Natural killer cell (primary cell): ENCODE measurements at regions not wholly inside any gene's neighbourhood (a gene's known extent, or its start where the extent isn't known, plus 50 kb on each side); places are given as distances from the start of the nearest gene placed in this dataset.

Source experiments
- ATAC-seq, 3 donors: fragments of 150-1000 bp in 2 of 3; fragments of 200-7000 bp in 1 of 3; cut with Tn5 transposase; 1 replicate in 1 of 3; 2 replicates in 2 of 3; pipeline ENCODE4 v1.10.0; 2021; ENCODE audit warnings: mild to moderate bottlenecking in 2 of 3, moderate library complexity in 2 of 3
- DNase-seq, 2 donors: peaks; one replicate each; pipeline versions ENCODE4 v3.0.0 to v3.0.0-alpha.2; 2013 to 2021; ENCODE audit warnings: mixed read lengths in 1 of 2
- H3K27ac ChIP-seq: one replicate; pipeline ENCODE4 v1.5.1; 2013; ENCODE audit warnings: mild to moderate bottlenecking, low read length
- H3K27me3 ChIP-seq: one replicate; pipeline ENCODE4 v1.6.1; 2013; ENCODE audit warnings: low read length; ENCODE audit not compliant: control insufficient read depth, insufficient read depth
- H3K36me3 ChIP-seq: one replicate; pipeline ENCODE4 v1.6.1; 2013; ENCODE audit warnings: low read length; ENCODE audit not compliant: control insufficient read depth, insufficient read depth
- H3K4me1 ChIP-seq: one replicate; pipeline ENCODE4 v1.6.1; 2013; ENCODE audit warnings: low read length; ENCODE audit not compliant: control insufficient read depth, insufficient read depth
- H3K4me3 ChIP-seq: one replicate; pipeline ENCODE4 v1.5.1; 2013; ENCODE audit warnings: low read length
- H3K9me3 ChIP-seq: one replicate; pipeline ENCODE4 v1.6.1; 2013; ENCODE audit warnings: low read length; ENCODE audit not compliant: control insufficient read depth, insufficient read depth
- H3K27ac Mint-ChIP-seq, 2 donors: one replicate each; pipeline ENCODE4 v1.8.0; 2022; ENCODE audit warnings: mild to moderate bottlenecking in 2 of 2, mixed read lengths in 2 of 2, moderate library complexity in 1 of 2
- H3K27me3 Mint-ChIP-seq, 2 donors: one replicate each; pipeline ENCODE4 v1.8.0; 2022; ENCODE audit warnings: low read depth in 2 of 2, mixed read lengths in 2 of 2
- H3K36me3 Mint-ChIP-seq: one replicate; pipeline ENCODE4 v1.8.0; 2022; ENCODE audit warnings: mixed read lengths
- H3K4me1 Mint-ChIP-seq, 2 donors: one replicate each; pipeline ENCODE4 v1.8.0; 2022; ENCODE audit warnings: mixed read lengths in 2 of 2
- H3K4me3 Mint-ChIP-seq: one replicate; pipeline ENCODE4 v1.8.0; 2022; ENCODE audit warnings: mild to moderate bottlenecking, moderate library complexity, mixed read lengths
- H3K9me3 Mint-ChIP-seq, 2 donors: one replicate each; pipeline ENCODE4 v1.8.0; 2022; ENCODE audit warnings: mixed read lengths in 2 of 2
- WGBS: methylation state at CpG from one replicate; pipeline ENCODE4 v1.1.7; 2013; ENCODE audit warnings: missing lambda C conversion rate; ENCODE audit not compliant: insufficient coverage; 5-methylcytosine and 5-hydroxymethylcytosine counted together
- intact Hi-C: fragments of 100-400 bp; cut with micrococcal nuclease; formaldehyde crosslinking; loops from one replicate; pipeline ENCODE4 v1.14.2; 2022
- TF ChIP-seq, protein P1 (sequence below): fragments of 200-600 bp; IDR thresholded peaks from one replicate; pipeline ENCODE4 v1.8.0; 2022; ENCODE audit warnings: antibody characterized with exemption

DNA sequence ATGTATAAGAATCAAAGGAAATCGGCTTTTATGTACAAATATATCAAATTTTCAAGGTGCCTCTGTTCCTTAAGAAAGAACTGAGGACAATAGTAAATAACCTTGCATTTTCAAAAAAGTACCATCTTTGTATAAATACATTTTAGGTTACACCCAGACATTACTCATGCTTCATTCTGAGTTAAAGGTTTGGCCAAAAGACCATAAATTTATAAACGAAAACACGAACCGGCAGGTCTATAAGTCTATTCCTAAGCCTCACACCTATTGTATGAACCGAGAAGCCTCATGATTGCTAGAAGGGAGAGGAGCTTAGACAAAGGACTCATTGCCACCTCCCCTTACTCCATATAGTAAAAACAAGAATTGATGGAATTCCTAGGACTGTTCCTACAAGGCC lies 94.6 kb upstream of the PSMD7 start:
- H3K27me3 Mint-ChIP-seq, result no peaks in the 10 kb centered on the region
- no peaks in the 10 kb centered on the region for H3K27me3 ChIP-seq
- no peak overlapping the region for H3K4me3 ChIP-seq
- 100% methylated on average over 1 of the region's 5 CpGs for WGBS
- no peak overlapping the region for H3K27ac ChIP-seq
- no peak overlapping the region for H3K27ac Mint-ChIP-seq
- H3K9me3 Mint-ChIP-seq, result no peaks in the 10 kb centered on the region
- H3K4me1 Mint-ChIP-seq, result no peaks in the 10 kb centered on the region
- no peaks in the 10 kb centered on the region for H3K4me1 ChIP-seq
- TF ChIP-seq, protein P1, sequence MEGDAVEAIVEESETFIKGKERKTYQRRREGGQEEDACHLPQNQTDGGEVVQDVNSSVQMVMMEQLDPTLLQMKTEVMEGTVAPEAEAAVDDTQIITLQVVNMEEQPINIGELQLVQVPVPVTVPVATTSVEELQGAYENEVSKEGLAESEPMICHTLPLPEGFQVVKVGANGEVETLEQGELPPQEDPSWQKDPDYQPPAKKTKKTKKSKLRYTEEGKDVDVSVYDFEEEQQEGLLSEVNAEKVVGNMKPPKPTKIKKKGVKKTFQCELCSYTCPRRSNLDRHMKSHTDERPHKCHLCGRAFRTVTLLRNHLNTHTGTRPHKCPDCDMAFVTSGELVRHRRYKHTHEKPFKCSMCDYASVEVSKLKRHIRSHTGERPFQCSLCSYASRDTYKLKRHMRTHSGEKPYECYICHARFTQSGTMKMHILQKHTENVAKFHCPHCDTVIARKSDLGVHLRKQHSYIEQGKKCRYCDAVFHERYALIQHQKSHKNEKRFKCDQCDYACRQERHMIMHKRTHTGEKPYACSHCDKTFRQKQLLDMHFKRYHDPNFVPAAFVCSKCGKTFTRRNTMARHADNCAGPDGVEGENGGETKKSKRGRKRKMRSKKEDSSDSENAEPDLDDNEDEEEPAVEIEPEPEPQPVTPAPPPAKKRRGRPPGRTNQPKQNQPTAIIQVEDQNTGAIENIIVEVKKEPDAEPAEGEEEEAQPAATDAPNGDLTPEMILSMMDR, result no peak
- no peaks in the 10 kb centered on the region for H3K9me3 ChIP-seq
- ATAC-seq, result no peak
- no peak overlapping the region for H3K4me3 Mint-ChIP-seq
- intact Hi-C loops, result no loop called here
- H3K36me3 ChIP-seq, result no peaks in the 10 kb centered on the region
- no peaks in the 10 kb centered on the region for H3K36me3 Mint-ChIP-seq
- DNase-seq, result no peak

DNA sequence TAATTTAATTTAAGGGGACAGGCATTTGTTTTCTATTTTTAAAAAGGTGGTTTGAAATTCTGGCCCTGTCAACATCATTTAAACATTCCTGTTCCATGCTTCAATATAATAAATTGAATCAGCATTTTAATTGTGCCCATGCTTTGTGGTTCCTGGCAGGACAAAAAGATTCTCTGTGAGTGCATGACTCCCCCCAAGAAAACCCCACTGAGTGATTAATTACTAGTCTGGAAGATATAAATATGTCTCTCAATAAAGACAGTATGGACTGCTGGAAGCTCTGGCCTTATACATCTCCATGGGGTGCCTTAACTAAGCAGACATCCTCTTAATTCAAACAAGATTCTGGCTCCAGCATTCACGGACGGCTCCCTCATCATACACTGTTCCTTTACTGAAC lies 95.0 kb upstream of the PSMD7 start:
- no peak for DNase-seq
- Histone ChIP-seq H3K27me3 (no peaks in the 10 kb centered on the region), H3K4me1 (no peaks in the 10 kb centered on the region), H3K4me3 (no peak overlapping the region), H3K36me3 (no peaks in the 10 kb centered on the region), H3K9me3 (no peaks in the 10 kb centered on the region), H3K27ac (no peak overlapping the region)
- no peaks in the 10 kb centered on the region for H3K27me3 Mint-ChIP-seq
- no CpG with 5 or more reads among the region's 2 CpGs for WGBS
- intact Hi-C loops, result no loop called here
- no peaks in the 10 kb centered on the region for H3K36me3 Mint-ChIP-seq
- no peak overlapping the region for H3K27ac Mint-ChIP-seq
- TF ChIP-seq, protein P1, result no peak
- no peak overlapping the region for H3K4me3 Mint-ChIP-seq
- H3K9me3 Mint-ChIP-seq, result no peaks in the 10 kb centered on the region
- H3K4me1 Mint-ChIP-seq, result no peaks in the 10 kb centered on the region
- no peak for ATAC-seq

DNA sequence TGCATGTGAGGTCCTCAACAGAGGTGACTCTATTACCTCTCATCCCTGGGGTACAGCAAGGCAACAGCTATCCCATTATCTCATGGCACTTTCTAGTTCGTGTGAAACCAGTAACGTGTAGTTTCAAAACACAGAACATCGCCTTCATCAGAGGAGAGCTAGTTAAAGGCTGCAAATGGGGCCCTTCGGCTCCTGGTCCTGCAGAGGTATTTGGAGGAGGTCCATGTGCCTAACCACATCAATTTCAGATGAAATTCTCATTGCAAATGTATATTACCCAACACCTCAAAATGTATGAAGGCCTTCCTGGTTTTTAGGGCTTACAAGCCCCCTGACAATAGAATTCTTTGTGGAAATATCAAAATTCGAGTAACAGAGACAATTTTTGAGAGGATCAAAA lies 95.7 kb upstream of the PSMD7 start:
- Mint-ChIP-seq H3K9me3 (no peaks in the 10 kb centered on the region), H3K4me1 (no peaks in the 10 kb centered on the region), H3K27ac (no peak overlapping the region), H3K27me3 (no peaks in the 10 kb centered on the region), H3K36me3 (no peaks in the 10 kb centered on the region), H3K4me3 (no peak overlapping the region)
- DNase-seq (no peak), ATAC-seq (no peak)
- H3K4me1 ChIP-seq, result no peaks in the 10 kb centered on the region
- 89% methylated on average over 4 of the region's 5 CpGs for WGBS
- no peaks in the 10 kb centered on the region for H3K36me3 ChIP-seq
- H3K27ac ChIP-seq, result no peak overlapping the region
- intact Hi-C loops, result no loop called here
- H3K27me3 ChIP-seq, result no peaks in the 10 kb centered on the region
- H3K9me3 ChIP-seq, result no peaks in the 10 kb centered on the region
- H3K4me3 ChIP-seq, result no peak overlapping the region
- TF ChIP-seq, protein P1, result no peak

DNA sequence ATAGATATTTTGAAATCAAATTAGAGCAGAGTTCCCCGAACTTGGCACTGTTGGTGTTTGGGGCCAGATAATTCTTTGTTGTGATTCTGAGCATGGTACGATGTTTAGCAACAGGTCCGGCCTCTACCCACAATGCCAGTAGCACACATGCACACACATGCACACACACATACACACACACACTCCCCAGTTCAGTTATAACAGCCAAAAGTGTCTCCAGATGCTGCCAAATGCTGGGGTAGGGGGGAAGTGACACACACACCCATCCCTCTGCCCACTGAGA lies 96.8 kb upstream of the PSMD7 start:
- H3K4me1 ChIP-seq, result no peaks in the 10 kb centered on the region
- Mint-ChIP-seq H3K36me3 (no peaks in the 10 kb centered on the region), H3K4me3 (no peak overlapping the region), H3K27me3 (peaks cover 0 to 8% of the 10 kb centered on the region in 2 donors), H3K27ac (no peak overlapping the region), H3K9me3 (no peaks in the 10 kb centered on the region), H3K4me1 (no peaks in the 10 kb centered on the region)
- H3K27ac ChIP-seq, result no peak overlapping the region
- H3K27me3 ChIP-seq, result no peaks in the 10 kb centered on the region
- H3K36me3 ChIP-seq, result no peaks in the 10 kb centered on the region
- intact Hi-C loops, result no loop called here
- H3K4me3 ChIP-seq, result no peak overlapping the region
- H3K9me3 ChIP-seq, result no peaks in the 10 kb centered on the region
- no peak for DNase-seq
- TF ChIP-seq, protein P1, result no peak
- ATAC-seq, result no peak
- 83% methylated on average over 1 of the region's 3 CpGs for WGBS
